Upper lobe of left lung (tissue), 4 donors: ENCODE measurements at regions not wholly inside any gene's neighbourhood (a gene's known extent, or its start where the extent isn't known, plus 50 kb on each side); places are given as distances from the start of the nearest gene placed in this dataset.

Source experiments
- EP300 ChIP-seq, 4 donors: sonication (generic); formaldehyde crosslinking; IDR thresholded peaks; one replicate each; pipeline ENCODE4 v1.5.1; 2017; ENCODE audit warnings: antibody characterized with exemption in 4 of 4, control low read depth in 2 of 4
- POLR2A ChIP-seq, 4 donors: fragments of 450-650 bp; IDR thresholded peaks; one replicate each; pipeline ENCODE4 v1.5.1; 2016 to 2017; ENCODE audit warnings: antibody characterized with exemption in 4 of 4, mild to moderate bottlenecking in 2 of 4
- TF ChIP-seq, protein P1 (sequence below), 6 experiments: fragments of 450-650 bp in 4 of 6; fragments of 200-600 bp in 2 of 6; sonication (generic) in 2 of 6; IDR thresholded peaks; one replicate each; pipeline ENCODE4 v1.5.1; 2016 to 2019; ENCODE audit warnings: antibody characterized with exemption in 6 of 6

- TF ChIP-seq, protein P1, sequence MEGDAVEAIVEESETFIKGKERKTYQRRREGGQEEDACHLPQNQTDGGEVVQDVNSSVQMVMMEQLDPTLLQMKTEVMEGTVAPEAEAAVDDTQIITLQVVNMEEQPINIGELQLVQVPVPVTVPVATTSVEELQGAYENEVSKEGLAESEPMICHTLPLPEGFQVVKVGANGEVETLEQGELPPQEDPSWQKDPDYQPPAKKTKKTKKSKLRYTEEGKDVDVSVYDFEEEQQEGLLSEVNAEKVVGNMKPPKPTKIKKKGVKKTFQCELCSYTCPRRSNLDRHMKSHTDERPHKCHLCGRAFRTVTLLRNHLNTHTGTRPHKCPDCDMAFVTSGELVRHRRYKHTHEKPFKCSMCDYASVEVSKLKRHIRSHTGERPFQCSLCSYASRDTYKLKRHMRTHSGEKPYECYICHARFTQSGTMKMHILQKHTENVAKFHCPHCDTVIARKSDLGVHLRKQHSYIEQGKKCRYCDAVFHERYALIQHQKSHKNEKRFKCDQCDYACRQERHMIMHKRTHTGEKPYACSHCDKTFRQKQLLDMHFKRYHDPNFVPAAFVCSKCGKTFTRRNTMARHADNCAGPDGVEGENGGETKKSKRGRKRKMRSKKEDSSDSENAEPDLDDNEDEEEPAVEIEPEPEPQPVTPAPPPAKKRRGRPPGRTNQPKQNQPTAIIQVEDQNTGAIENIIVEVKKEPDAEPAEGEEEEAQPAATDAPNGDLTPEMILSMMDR (IDR thresholded peaks at IDR 0.05) = no peak
- TF ChIP-seq EP300 (IDR thresholded peaks at IDR 0.05) (no peak), POLR2A (IDR thresholded peaks at IDR 0.05) (no peak)
Observed at GRCh38 chr2:78245394-78246135, 723.4 kb upstream of the LRRTM4 start.
